Natural killer cell (primary cell): ENCODE measurements at regions not wholly inside any gene's neighbourhood (a gene's known extent, or its start where the extent isn't known, plus 50 kb on each side); places are given as distances from the start of the nearest gene placed in this dataset.
A peak's percentile ranks its signal among the peaks of the same experiment; 100 is the strongest.

Source experiments
- ATAC-seq, 3 donors: fragments of 150-1000 bp in 2 of 3; fragments of 200-7000 bp in 1 of 3; cut with Tn5 transposase; 1 replicate in 1 of 3; 2 replicates in 2 of 3; pipeline ENCODE4 v1.10.0; 2021; ENCODE audit warnings: mild to moderate bottlenecking in 2 of 3, moderate library complexity in 2 of 3
- DNase-seq, 2 donors: peaks; one replicate each; pipeline versions ENCODE4 v3.0.0 to v3.0.0-alpha.2; 2013 to 2021; ENCODE audit warnings: mixed read lengths in 1 of 2
- H3K27ac ChIP-seq: one replicate; pipeline ENCODE4 v1.5.1; 2013; ENCODE audit warnings: mild to moderate bottlenecking, low read length
- H3K27me3 ChIP-seq: one replicate; pipeline ENCODE4 v1.6.1; 2013; ENCODE audit warnings: low read length; ENCODE audit not compliant: control insufficient read depth, insufficient read depth
- H3K36me3 ChIP-seq: one replicate; pipeline ENCODE4 v1.6.1; 2013; ENCODE audit warnings: low read length; ENCODE audit not compliant: control insufficient read depth, insufficient read depth
- H3K4me1 ChIP-seq: one replicate; pipeline ENCODE4 v1.6.1; 2013; ENCODE audit warnings: low read length; ENCODE audit not compliant: control insufficient read depth, insufficient read depth
- H3K4me3 ChIP-seq: one replicate; pipeline ENCODE4 v1.5.1; 2013; ENCODE audit warnings: low read length
- H3K9me3 ChIP-seq: one replicate; pipeline ENCODE4 v1.6.1; 2013; ENCODE audit warnings: low read length; ENCODE audit not compliant: control insufficient read depth, insufficient read depth
- H3K27ac Mint-ChIP-seq, 2 donors: one replicate each; pipeline ENCODE4 v1.8.0; 2022; ENCODE audit warnings: mild to moderate bottlenecking in 2 of 2, mixed read lengths in 2 of 2, moderate library complexity in 1 of 2
- H3K27me3 Mint-ChIP-seq, 2 donors: one replicate each; pipeline ENCODE4 v1.8.0; 2022; ENCODE audit warnings: low read depth in 2 of 2, mixed read lengths in 2 of 2
- H3K36me3 Mint-ChIP-seq: one replicate; pipeline ENCODE4 v1.8.0; 2022; ENCODE audit warnings: mixed read lengths
- H3K4me1 Mint-ChIP-seq, 2 donors: one replicate each; pipeline ENCODE4 v1.8.0; 2022; ENCODE audit warnings: mixed read lengths in 2 of 2
- H3K4me3 Mint-ChIP-seq: one replicate; pipeline ENCODE4 v1.8.0; 2022; ENCODE audit warnings: mild to moderate bottlenecking, moderate library complexity, mixed read lengths
- H3K9me3 Mint-ChIP-seq, 2 donors: one replicate each; pipeline ENCODE4 v1.8.0; 2022; ENCODE audit warnings: mixed read lengths in 2 of 2
- WGBS: methylation state at CpG from one replicate; pipeline ENCODE4 v1.1.7; 2013; ENCODE audit warnings: missing lambda C conversion rate; ENCODE audit not compliant: insufficient coverage; 5-methylcytosine and 5-hydroxymethylcytosine counted together
- intact Hi-C: fragments of 100-400 bp; cut with micrococcal nuclease; formaldehyde crosslinking; loops from one replicate; pipeline ENCODE4 v1.14.2; 2022
- TF ChIP-seq, protein P1 (sequence below): fragments of 200-600 bp; IDR thresholded peaks from one replicate; pipeline ENCODE4 v1.8.0; 2022; ENCODE audit warnings: antibody characterized with exemption

- H3K9me3 ChIP-seq = no peaks in the 10 kb centered on the region
- no peak overlapping the region for H3K27ac Mint-ChIP-seq
- no peaks in the 10 kb centered on the region for H3K27me3 ChIP-seq
- H3K4me1 ChIP-seq = no peaks in the 10 kb centered on the region
- no peaks in the 10 kb centered on the region for H3K36me3 Mint-ChIP-seq
- no peaks in the 10 kb centered on the region for H3K36me3 ChIP-seq
- ATAC-seq = no peak
- no peak overlapping the region for H3K4me3 ChIP-seq
- H3K9me3 Mint-ChIP-seq = no peaks in the 10 kb centered on the region
- no peak for DNase-seq
- TF ChIP-seq, protein P1, sequence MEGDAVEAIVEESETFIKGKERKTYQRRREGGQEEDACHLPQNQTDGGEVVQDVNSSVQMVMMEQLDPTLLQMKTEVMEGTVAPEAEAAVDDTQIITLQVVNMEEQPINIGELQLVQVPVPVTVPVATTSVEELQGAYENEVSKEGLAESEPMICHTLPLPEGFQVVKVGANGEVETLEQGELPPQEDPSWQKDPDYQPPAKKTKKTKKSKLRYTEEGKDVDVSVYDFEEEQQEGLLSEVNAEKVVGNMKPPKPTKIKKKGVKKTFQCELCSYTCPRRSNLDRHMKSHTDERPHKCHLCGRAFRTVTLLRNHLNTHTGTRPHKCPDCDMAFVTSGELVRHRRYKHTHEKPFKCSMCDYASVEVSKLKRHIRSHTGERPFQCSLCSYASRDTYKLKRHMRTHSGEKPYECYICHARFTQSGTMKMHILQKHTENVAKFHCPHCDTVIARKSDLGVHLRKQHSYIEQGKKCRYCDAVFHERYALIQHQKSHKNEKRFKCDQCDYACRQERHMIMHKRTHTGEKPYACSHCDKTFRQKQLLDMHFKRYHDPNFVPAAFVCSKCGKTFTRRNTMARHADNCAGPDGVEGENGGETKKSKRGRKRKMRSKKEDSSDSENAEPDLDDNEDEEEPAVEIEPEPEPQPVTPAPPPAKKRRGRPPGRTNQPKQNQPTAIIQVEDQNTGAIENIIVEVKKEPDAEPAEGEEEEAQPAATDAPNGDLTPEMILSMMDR = no peak
- H3K4me1 Mint-ChIP-seq = no peaks in the 10 kb centered on the region
- intact Hi-C loops = no loop called here
- WGBS = 44% methylated on average over 2 of the region's 2 CpGs
- H3K27me3 Mint-ChIP-seq = no peaks in the 10 kb centered on the region
- no peak overlapping the region for H3K27ac ChIP-seq
- no peak overlapping the region for H3K4me3 Mint-ChIP-seq
Observed at GRCh38 chr3:157868946-157869345, 237.3 kb downstream of the SHOX2 start.

- Histone ChIP-seq H3K4me3 (no peak overlapping the region), H3K36me3 (no peaks in the 10 kb centered on the region), H3K27ac (no peak overlapping the region), H3K4me1 (no peaks in the 10 kb centered on the region), H3K9me3 (no peaks in the 10 kb centered on the region), H3K27me3 (no peaks in the 10 kb centered on the region)
- no peak for ATAC-seq
- Mint-ChIP-seq H3K9me3 (no peaks in the 10 kb centered on the region), H3K36me3 (no peaks in the 10 kb centered on the region), H3K4me1 (no peaks in the 10 kb centered on the region), H3K27ac (no peak overlapping the region), H3K4me3 (no peak overlapping the region), H3K27me3 (no peaks in the 10 kb centered on the region)
- no peak for DNase-seq
- intact Hi-C loops = no loop called here
- TF ChIP-seq, protein P1 = no peak
- 90% methylated on average over 1 of the region's 1 CpG for WGBS
Observed at GRCh38 chr3:157868196-157868595, 238.0 kb downstream of the SHOX2 start.

DNA sequence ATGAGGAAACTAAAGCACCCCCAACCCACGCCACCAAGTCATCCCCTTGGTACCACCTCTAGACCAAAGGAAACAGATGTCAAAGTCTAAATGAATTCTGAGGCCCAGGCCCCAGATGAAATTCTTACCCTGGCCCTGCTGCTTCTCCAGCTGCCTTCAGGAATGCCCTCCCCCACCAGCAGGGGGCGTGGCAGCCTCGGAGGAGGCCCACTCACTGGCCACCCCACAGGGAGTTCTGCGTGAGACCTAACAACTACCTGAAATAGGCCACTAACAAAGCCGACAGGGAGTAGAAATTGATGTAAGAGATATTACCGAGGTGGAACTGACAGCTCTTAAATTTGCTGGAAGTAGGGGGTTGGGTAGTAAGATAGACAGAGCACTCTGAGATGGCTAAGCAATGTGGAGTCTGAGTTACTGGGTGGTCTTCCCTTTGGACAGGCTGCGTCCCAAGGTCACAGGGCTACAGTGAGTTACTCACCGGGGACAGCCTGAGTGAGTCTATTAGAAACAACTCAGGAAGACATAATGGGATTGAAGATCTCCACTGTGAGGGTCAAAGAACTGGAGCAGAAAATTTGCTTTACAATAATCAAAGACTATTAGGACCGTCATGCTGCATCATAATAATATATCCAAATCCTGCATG is 240.7 kb downstream of the SHOX2 start:
- H3K36me3 ChIP-seq = no peaks in the 10 kb centered on the region
- Mint-ChIP-seq H3K4me3 (no peak overlapping the region), H3K27ac (no peak overlapping the region), H3K27me3 (no peaks in the 10 kb centered on the region), H3K4me1 (no peaks in the 10 kb centered on the region), H3K9me3 (no peaks in the 10 kb centered on the region), H3K36me3 (no peaks in the 10 kb centered on the region)
- H3K4me1 ChIP-seq = no peaks in the 10 kb centered on the region
- H3K27me3 ChIP-seq = no peaks in the 10 kb centered on the region
- no peak overlapping the region for H3K27ac ChIP-seq
- TF ChIP-seq, protein P1 = no peak
- H3K9me3 ChIP-seq = no peaks in the 10 kb centered on the region
- DNase-seq (peak in 1 of 2 donors; percentile 40), ATAC-seq (peak in 1 of 3 donors; percentile 35)
- H3K4me3 ChIP-seq = no peak overlapping the region
- intact Hi-C loops = no loop called here
- WGBS = 43% methylated on average over 9 of the region's 9 CpGs
